ENCODE measurements at regions not wholly inside any gene's neighbourhood (a gene's known extent, or its start where the extent isn't known, plus 50 kb on each side); places are given as distances from the start of the nearest gene placed in this dataset.

DNA sequence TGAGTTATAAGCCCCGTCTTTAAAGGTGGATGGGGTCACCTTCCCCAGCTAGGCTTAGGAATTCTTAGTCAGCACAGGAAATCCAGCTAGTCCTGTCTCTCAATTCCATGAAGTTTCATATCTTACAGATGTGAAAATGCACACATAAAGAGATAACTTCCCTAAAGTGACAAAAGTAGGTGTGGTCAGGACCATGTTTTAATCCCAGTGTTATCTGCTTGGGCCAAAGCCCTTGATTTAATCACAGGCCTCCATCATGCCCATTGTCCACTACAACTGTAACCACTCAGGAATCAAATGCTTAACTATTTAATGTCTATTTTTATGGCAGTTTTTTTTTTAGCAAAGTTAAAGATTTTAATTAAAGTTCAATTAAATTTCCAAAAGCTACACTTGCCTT is 194.4 kb upstream of the BTG1 start:
- no peaks in the 10 kb centered on the region for H3K27me3 ChIP-seq
- 90% methylated on average over 1 of the region's 1 CpG for WGBS
- no peaks in the 10 kb centered on the region for H3K9me3 ChIP-seq
- no peaks in the 10 kb centered on the region for H3K4me1 ChIP-seq
- H3K36me3 ChIP-seq = no peaks in the 10 kb centered on the region
- TF ChIP-seq, protein P1, sequence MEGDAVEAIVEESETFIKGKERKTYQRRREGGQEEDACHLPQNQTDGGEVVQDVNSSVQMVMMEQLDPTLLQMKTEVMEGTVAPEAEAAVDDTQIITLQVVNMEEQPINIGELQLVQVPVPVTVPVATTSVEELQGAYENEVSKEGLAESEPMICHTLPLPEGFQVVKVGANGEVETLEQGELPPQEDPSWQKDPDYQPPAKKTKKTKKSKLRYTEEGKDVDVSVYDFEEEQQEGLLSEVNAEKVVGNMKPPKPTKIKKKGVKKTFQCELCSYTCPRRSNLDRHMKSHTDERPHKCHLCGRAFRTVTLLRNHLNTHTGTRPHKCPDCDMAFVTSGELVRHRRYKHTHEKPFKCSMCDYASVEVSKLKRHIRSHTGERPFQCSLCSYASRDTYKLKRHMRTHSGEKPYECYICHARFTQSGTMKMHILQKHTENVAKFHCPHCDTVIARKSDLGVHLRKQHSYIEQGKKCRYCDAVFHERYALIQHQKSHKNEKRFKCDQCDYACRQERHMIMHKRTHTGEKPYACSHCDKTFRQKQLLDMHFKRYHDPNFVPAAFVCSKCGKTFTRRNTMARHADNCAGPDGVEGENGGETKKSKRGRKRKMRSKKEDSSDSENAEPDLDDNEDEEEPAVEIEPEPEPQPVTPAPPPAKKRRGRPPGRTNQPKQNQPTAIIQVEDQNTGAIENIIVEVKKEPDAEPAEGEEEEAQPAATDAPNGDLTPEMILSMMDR (IDR thresholded peaks at IDR 0.05) = no peak
- TF ChIP-seq POLR2A (IDR thresholded peaks at IDR 0.05; ENCODE audit: low read depth) (no peak), EP300 (IDR thresholded peaks at IDR 0.05) (no peak), POLR2AphosphoS5 (IDR thresholded peaks at IDR 0.05) (no peak)
- intact Hi-C loops (cut with DNase I) = no loop called here
- DNase-seq (ENCODE audit: extremely low spot score) = no peak
- H3K4me3 ChIP-seq = no peak overlapping the region
- H3K27ac ChIP-seq (replicated peaks in 1 of 4) = no peak overlapping the region

DNA sequence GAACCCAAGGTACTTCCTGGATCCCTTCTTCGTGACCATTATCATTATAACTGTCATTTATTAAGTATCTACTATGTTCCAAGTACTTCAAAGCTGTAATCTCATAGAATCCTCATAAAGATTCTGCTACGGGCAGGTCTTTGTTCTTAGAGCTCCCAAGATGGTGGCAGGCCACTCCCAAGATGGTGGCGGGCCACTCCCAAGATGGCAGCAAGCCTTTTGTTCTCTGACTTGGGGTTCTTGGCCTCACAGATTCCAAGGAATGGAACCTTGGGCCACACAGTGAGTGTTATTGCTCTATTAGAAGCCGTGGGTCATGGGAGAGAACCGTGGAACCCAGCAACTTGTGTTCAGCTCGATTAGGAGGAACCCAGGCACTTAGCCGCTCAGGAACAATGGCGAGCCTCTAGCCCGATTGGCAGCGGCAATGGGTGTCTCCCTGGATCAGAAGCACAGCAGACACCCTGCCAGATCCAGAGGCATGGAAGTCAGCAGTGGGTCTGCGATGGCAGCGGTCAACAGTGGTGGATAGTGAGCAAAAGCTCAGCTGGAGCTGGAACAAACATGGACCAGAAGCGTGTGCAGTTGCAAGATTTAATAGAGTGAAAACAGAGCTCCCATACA is 193.7 kb upstream of the BTG1 start:
- Histone ChIP-seq H3K4me1 (no peaks in the 10 kb centered on the region), H3K4me3 (no peak overlapping the region), H3K9me3 (no peaks in the 10 kb centered on the region), H3K27me3 (no peaks in the 10 kb centered on the region), H3K27ac (replicated peaks in 1 of 4) (no peak overlapping the region), H3K36me3 (no peaks in the 10 kb centered on the region)
- WGBS = 96% methylated on average over 13 of the region's 13 CpGs
- DNase-seq (ENCODE audit: extremely low spot score) = no peak
- intact Hi-C loops (cut with DNase I) = no loop called here
- TF ChIP-seq POLR2A (IDR thresholded peaks at IDR 0.05; ENCODE audit: low read depth) (no peak), EP300 (IDR thresholded peaks at IDR 0.05) (no peak)

DNA sequence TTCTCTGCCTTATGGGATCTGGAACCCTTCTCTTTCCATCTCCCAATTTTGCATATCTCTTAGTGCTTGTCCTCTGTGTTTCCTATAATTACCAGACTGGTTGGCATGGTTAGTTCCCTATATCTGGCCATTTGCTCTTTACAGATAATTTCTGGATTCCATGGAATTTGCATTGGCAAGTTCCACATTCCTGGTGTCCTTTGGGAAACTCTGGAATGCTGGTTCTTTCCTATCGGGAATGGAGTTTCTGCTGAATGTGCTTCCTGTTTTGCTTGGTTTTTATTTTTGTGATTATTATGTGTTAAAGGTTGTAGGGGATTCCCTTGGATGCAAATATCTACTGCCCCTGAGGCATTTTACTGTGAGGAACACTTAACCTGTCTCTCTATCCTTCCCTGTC is 193.0 kb upstream of the BTG1 start:
- WGBS = 91% methylated on average over 1 of the region's 1 CpG
- TF ChIP-seq EP300 (IDR thresholded peaks at IDR 0.05) (no peak), POLR2AphosphoS5 (IDR thresholded peaks at IDR 0.05) (no peak)
- TF ChIP-seq, protein P1 (IDR thresholded peaks at IDR 0.05) = no peak

DNA sequence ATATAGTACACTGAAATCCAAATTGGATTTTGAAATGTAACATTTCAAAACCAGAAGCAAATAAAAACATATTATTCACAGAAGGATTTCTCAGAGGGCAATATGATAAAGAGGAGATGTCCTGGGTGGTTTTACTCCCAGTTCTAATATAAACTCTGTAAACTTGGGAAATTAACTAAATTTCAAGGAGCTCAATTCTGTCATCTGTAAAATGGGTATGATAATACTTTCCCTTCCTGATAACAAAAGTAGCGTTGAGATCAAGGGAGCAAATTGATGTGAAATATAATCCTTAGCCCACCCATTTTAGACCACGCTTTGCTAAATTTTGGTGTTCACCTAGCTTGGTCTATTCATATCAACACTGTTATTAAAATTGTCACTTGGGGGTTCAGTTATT is 192.5 kb upstream of the BTG1 start:
- no peak for TF ChIP-seq POLR2A (IDR thresholded peaks at IDR 0.05; ENCODE audit: low read depth)
- TF ChIP-seq, protein P1 (IDR thresholded peaks at IDR 0.05) = no peak
- no peak for TF ChIP-seq EP300 (IDR thresholded peaks at IDR 0.05)
- no peak for TF ChIP-seq POLR2AphosphoS5 (IDR thresholded peaks at IDR 0.05)
- Histone ChIP-seq H3K4me3 (no peak overlapping the region), H3K9me3 (no peaks in the 10 kb centered on the region), H3K27me3 (no peaks in the 10 kb centered on the region), H3K4me1 (no peaks in the 10 kb centered on the region), H3K27ac (replicated peaks in 1 of 4) (no peak overlapping the region), H3K36me3 (no peaks in the 10 kb centered on the region)
- DNase-seq (ENCODE audit: extremely low spot score) = no peak
- 96% methylated on average over 2 of the region's 2 CpGs for WGBS
- intact Hi-C loops (cut with DNase I) = no loop called here

More for the DNA sequence above, 193.0 kb upstream of the BTG1 start:
- no peak for DNase-seq (ENCODE audit: extremely low spot score)
- Histone ChIP-seq H3K27me3 (no peaks in the 10 kb centered on the region), H3K9me3 (no peaks in the 10 kb centered on the region), H3K4me1 (no peaks in the 10 kb centered on the region), H3K27ac (replicated peaks in 1 of 4) (no peak overlapping the region), H3K36me3 (no peaks in the 10 kb centered on the region), H3K4me3 (no peak overlapping the region)
- intact Hi-C loops (cut with DNase I) = no loop called here

DNA sequence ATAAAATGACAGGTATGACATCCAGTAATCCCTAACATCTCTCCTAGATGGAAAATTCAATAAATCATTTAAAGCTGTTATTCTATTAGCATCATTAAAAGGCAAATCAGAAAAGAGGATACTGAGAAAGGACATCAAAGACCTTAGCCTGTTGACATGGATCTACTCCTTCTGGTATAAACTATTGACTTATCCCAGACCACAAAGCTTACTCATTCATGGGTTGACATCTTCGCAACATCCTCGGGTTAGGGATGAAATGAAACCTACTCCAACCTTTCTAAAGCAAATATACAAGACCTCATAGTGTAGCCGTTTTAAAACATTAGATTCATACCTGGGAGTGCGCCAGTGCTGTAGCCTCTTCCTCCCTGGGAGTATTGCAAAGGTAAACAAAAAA is 191.5 kb upstream of the BTG1 start:
- H3K27me3 ChIP-seq = no peaks in the 10 kb centered on the region
- whole genome bisulfite sequencing = 82% methylated on average over 4 of the region's 4 CpGs
- no peaks in the 10 kb centered on the region for H3K36me3 ChIP-seq
- no peak overlapping the region for H3K4me3 ChIP-seq
- TF ChIP-seq POLR2A (IDR thresholded peaks at IDR 0.05; ENCODE audit: low read depth) = no peak
- H3K27ac ChIP-seq (replicated peaks in 1 of 4) = no peak overlapping the region
- H3K4me1 ChIP-seq = no peaks in the 10 kb centered on the region
- intact Hi-C loops (cut with DNase I) = no loop called here
- no peak for DNase-seq (ENCODE audit: extremely low spot score)
- H3K9me3 ChIP-seq = no peaks in the 10 kb centered on the region

DNA sequence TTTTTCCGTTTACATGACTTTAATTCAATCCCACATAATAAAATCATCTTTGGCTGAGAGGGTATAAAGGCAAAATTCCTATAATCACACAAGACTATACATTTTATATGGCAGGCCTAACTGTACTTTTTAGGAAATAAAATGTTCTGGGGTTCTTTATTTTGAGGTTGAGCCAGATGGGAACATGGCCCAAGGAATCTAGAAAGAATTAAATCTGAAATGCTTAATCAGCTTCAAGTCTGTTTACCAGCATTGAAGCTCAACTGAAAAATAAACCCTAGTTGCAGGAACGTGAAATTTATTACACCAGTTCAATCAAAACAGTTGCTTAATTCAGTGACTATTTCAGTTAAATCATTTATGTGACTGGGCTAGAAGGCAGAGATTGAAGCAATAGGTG is 191.0 kb upstream of the BTG1 start:
- no peaks in the 10 kb centered on the region for H3K4me1 ChIP-seq
- no peak overlapping the region for H3K27ac ChIP-seq (replicated peaks in 1 of 4)
- no peaks in the 10 kb centered on the region for H3K9me3 ChIP-seq
- 48% methylated on average over 2 of the region's 2 CpGs for WGBS
- H3K36me3 ChIP-seq = no peaks in the 10 kb centered on the region
- no peak for DNase-seq (ENCODE audit: extremely low spot score)
- no peaks in the 10 kb centered on the region for H3K27me3 ChIP-seq
- intact Hi-C loops (cut with DNase I) = no loop called here
- H3K4me3 ChIP-seq = no peak overlapping the region
- TF ChIP-seq, protein P1 (IDR thresholded peaks at IDR 0.05) = no peak
- no peak for TF ChIP-seq POLR2A (IDR thresholded peaks at IDR 0.05; ENCODE audit: low read depth)
- TF ChIP-seq EP300 (IDR thresholded peaks at IDR 0.05) = no peak
- TF ChIP-seq POLR2AphosphoS5 (IDR thresholded peaks at IDR 0.05) = no peak
